HG03103 (cell line): ENCODE measurements at regions not wholly inside any gene's neighbourhood (a gene's known extent, or its start where the extent isn't known, plus 50 kb on each side); places are given as distances from the start of the nearest gene placed in this dataset.
A peak's percentile ranks its signal among the peaks of the same experiment; 100 is the strongest.

Source experiments
- ATAC-seq: cut with Tn5 transposase; IDR thresholded peaks from one replicate; pipeline ENCODE4 v1.9.1; 2021; ENCODE audit warnings: low read depth; ENCODE audit not compliant: unreplicated experiment

GRCh38 chr6:105920071-105920470, 166.1 kb upstream of the PRDM1 start:
- ATAC-seq = no peak

GRCh38 chr6:105917038-105917695, 169.0 kb upstream of the PRDM1 start:
- no peak for ATAC-seq

GRCh38 chr6:105911106-105911629, 175.0 kb upstream of the PRDM1 start:
- no peak for ATAC-seq

GRCh38 chr6:105909106-105909505, 177.0 kb upstream of the PRDM1 start:
- ATAC-seq = no peak

- no peak for ATAC-seq
Observed at GRCh38 chr6:105907991-105908390, 178.1 kb upstream of the PRDM1 start.

GRCh38 chr6:105907301-105907700, 178.8 kb upstream of the PRDM1 start:
- no peak for ATAC-seq

GRCh38 chr6:105902401-105903031, 183.6 kb upstream of the PRDM1 start:
- ATAC-seq = no peak

- no peak for ATAC-seq
Observed at GRCh38 chr6:105901583-105901982, 184.6 kb upstream of the PRDM1 start.

GRCh38 chr6:105900125-105900937, 185.8 kb upstream of the PRDM1 start:
- ATAC-seq = no peak

GRCh38 chr6:105898286-105898685, 187.8 kb upstream of the PRDM1 start:
- peak; percentile 58 for ATAC-seq

GRCh38 chr6:105897131-105897530, 189.0 kb upstream of the PRDM1 start:
- no peak for ATAC-seq

- no peak for ATAC-seq
Observed at GRCh38 chr6:105896821-105897095, 189.4 kb upstream of the PRDM1 start.

GRCh38 chr6:105896052-105896820, 189.9 kb upstream of the PRDM1 start:
- ATAC-seq = no peak

GRCh38 chr6:105894556-105894955, 191.6 kb upstream of the PRDM1 start:
- ATAC-seq = no peak

- no peak for ATAC-seq
Observed at GRCh38 chr6:105893741-105894140, 192.4 kb upstream of the PRDM1 start.

- ATAC-seq = peak; percentile 86
Observed at GRCh38 chr6:105892577-105893262, 193.4 kb upstream of the PRDM1 start.

- ATAC-seq = no peak
Observed at GRCh38 chr6:105890521-105891244, 195.5 kb upstream of the PRDM1 start.

GRCh38 chr6:105889902-105890301, 196.2 kb upstream of the PRDM1 start:
- ATAC-seq = no peak

GRCh38 chr6:105886814-105887544, 199.2 kb upstream of the PRDM1 start:
- no peak for ATAC-seq
